K562 (cell line): ENCODE measurements at regions not wholly inside any gene's neighbourhood (a gene's known extent, or its start where the extent isn't known, plus 50 kb on each side); places are given as distances from the start of the nearest gene placed in this dataset.

Source experiments
- ATAC-seq: fragments of 200-7000 bp; cut with Tn5 transposase; 3 replicates; pipeline ENCODE4 v1.9.1; 2020; ENCODE audit warnings: moderate library complexity
- BruUV-seq: library from RNA; stranded (reverse); fragments of 400-500 nt; replicated peaks from 2 replicates; lab custom pipeline; 2021; lab: Mats Ljungman, UMichigan
- CTCF ChIA-PET: fragments of 300-600 bp; formaldehyde crosslinking; extraction: SDS; loops from one replicate; lab custom pipeline; 2021; ENCODE audit warnings: low intra/inter-chr PET ratio; lab: Yijun Ruan, JAX
- POLR2A ChIA-PET: fragments of 300-600, 350-650 bp; sonication (Branson Sonifier 250); formaldehyde crosslinking; extraction: SDS; loops from one replicate; lab custom pipeline; 2021; ENCODE audit warnings: antibody characterized with exemption, inconsistent platforms; lab: Yijun Ruan, JAX
- DNase-seq, 4 experiments: peaks; one replicate each; pipeline versions ENCODE4 v3.0.0 to v3.0.0-alpha.2; 2011 to 2018; ENCODE audit warnings: low spot score in 3 of 4, mixed read lengths in 3 of 4; ENCODE audit errors: extremely low read depth in 1 of 4
- FAIRE-seq: peaks from 2 replicates; lab custom pipeline; 2011; peaks lifted over from hg19 to GRCh38; lab: Jason Lieb, UNC
- H2AFZ ChIP-seq: 2 replicates; pipeline ENCODE4 v1.6.0; 2011; ENCODE audit warnings: low read depth, low read length, control low read depth, inconsistent platforms
- H3K27ac ChIP-seq: fragments of 200-600 bp; 3 replicates; pipeline ENCODE4 v1.8.0; 2011; ENCODE audit warnings: low read depth, mild to moderate bottlenecking, control low read depth, inconsistent platforms, low read length, moderate library complexity, mixed read lengths; ENCODE audit errors: extremely low read depth
- H3K27me3 ChIP-seq, 2 experiments: fragments of 300-600 bp in 1 of 2; 2 replicates in 1 of 2; 3 replicates in 1 of 2; pipeline versions ENCODE4 v1.6.0 to v1.8.0; 2011; ENCODE audit warnings: inconsistent platforms in 2 of 2, low read length in 2 of 2, mild to moderate bottlenecking in 1 of 2, mixed read lengths in 1 of 2, moderate library complexity in 1 of 2; ENCODE audit not compliant: control insufficient read depth in 2 of 2, insufficient read depth in 2 of 2
- H3K36me3 ChIP-seq: fragments of 300-600 bp; 3 replicates; pipeline ENCODE4 v1.8.0; 2011; ENCODE audit warnings: mild to moderate bottlenecking, low read length, inconsistent platforms; ENCODE audit not compliant: control insufficient read depth, insufficient read depth
- H3K4me1 ChIP-seq, 2 experiments: fragments of 200-600 bp in 1 of 2; replicated peaks in 1 of 2; 2 replicates in 1 of 2; 3 replicates in 1 of 2; pipeline versions ENCODE4 v1.5.1 to v1.8.0; 2011; ENCODE audit warnings: inconsistent platforms in 2 of 2, low read length in 2 of 2, mild to moderate bottlenecking in 1 of 2, mixed read lengths in 1 of 2, moderate library complexity in 1 of 2; ENCODE audit not compliant: control insufficient read depth in 2 of 2, insufficient read depth in 2 of 2
- H3K4me2 ChIP-seq: 2 replicates; pipeline ENCODE4 v1.6.1; 2011; ENCODE audit warnings: low read length, control low read depth, inconsistent platforms, mixed read lengths; ENCODE audit not compliant: insufficient read depth
- H3K4me3 ChIP-seq: fragments of 200-600 bp; sonication (generic), shearing (Covaris generic); 2 replicates; pipeline ENCODE4 v1.5.1; 2016; ENCODE audit warnings: control low read depth, inconsistent platforms
- H3K79me2 ChIP-seq: fragments of 200-600 bp; 3 replicates; pipeline ENCODE4 v1.8.0; 2011; ENCODE audit warnings: low read length, inconsistent platforms; ENCODE audit not compliant: control insufficient read depth, insufficient read depth
- H3K9ac ChIP-seq, 2 experiments: 2 replicates each; pipeline versions ENCODE4 v1.6.0 to v1.6.1; 2011; ENCODE audit warnings: low read depth in 2 of 2, low read length in 2 of 2, control low read depth in 1 of 2, inconsistent platforms in 1 of 2, mild to moderate bottlenecking in 1 of 2, mixed read lengths in 1 of 2; ENCODE audit not compliant: insufficient read depth in 1 of 2
- H3K9me1 ChIP-seq: one replicate; pipeline ENCODE4 v1.6.0; 2011; ENCODE audit warnings: inconsistent platforms, mild to moderate bottlenecking, low read length, moderate library complexity; ENCODE audit not compliant: control insufficient read depth, insufficient read depth
- H3K9me3 ChIP-seq: replicated peaks from 2 replicates; pipeline ENCODE4 v1.5.1; 2011; ENCODE audit warnings: low read depth, low read length, inconsistent platforms; ENCODE audit not compliant: control insufficient read depth, insufficient read depth
- H4K20me1 ChIP-seq: replicated peaks from 2 replicates; pipeline ENCODE4 v1.6.1; 2011; ENCODE audit warnings: low read length, inconsistent platforms, mixed read lengths; ENCODE audit not compliant: control insufficient read depth, insufficient read depth
- HLTF ChIP-seq: fragments of 450-650 bp; IDR thresholded peaks from 2 replicates; pipeline ENCODE4 v1.6.1; 2016
- MXI1 ChIP-seq: IDR thresholded peaks from 2 replicates; pipeline ENCODE4 v1.6.1; 2011; ENCODE audit warnings: low read depth, mild to moderate bottlenecking, improper control_type of control experiment, low read length
- SUPT5H ChIP-seq: fragments of 450-650 bp; IDR thresholded peaks from 2 replicates; pipeline ENCODE4 v1.6.1; 2016
- THRAP3 ChIP-seq: fragments of 450-650 bp; IDR thresholded peaks from 2 replicates; pipeline ENCODE4 v1.6.1; 2016; ENCODE audit warnings: mild to moderate bottlenecking, inconsistent platforms, borderline replicate concordance
- ZNF239 ChIP-seq: fragments of 250-450 bp; sonication (Bioruptor Pico); IDR thresholded peaks from 2 replicates; pipeline ENCODE4 v1.4.0; 2020; ENCODE audit warnings: mild to moderate bottlenecking
- WGBS: fragments of 100-300 bp; shearing (Covaris generic); methylation state at CpG from one replicate; pipeline ENCODE4 v1.1.6; 2016; ENCODE audit warnings: low coverage, mixed read lengths; ENCODE audit not compliant: insufficient coverage; ENCODE audit errors: missing lambda C conversion rate; 5-methylcytosine and 5-hydroxymethylcytosine counted together
- in situ Hi-C: fragments of 300-500 bp; cut with MboI; formaldehyde crosslinking; loops from 4 replicates; pipeline ENCODE4 v1.15.0; 2018; ENCODE audit warnings: inconsistent platforms, mixed read lengths
- intact Hi-C: fragments of 100-400 bp; cut with micrococcal nuclease; formaldehyde crosslinking; loops from 2 replicates; pipeline ENCODE4 v1.14.2; 2022

DNA sequence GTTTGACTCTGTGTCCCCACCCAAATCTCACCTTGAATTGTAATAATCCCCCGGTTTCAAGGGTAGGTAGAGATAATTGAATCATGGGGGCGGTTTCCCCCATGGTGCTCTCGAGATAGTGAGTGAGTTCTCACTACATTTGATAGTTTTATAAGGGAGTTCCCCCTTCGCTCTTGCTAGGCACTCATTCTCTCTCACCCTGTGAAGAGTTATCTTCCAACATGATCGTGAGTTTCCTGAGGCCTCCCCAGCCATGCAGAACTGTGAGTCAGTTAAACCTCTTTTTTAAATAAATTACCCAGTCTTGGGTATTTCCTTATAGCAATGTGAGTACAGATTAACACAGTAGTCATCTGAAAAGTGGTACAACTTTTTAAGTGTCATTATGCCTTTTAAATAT is 913.5 kb upstream of the LRRN3 start:
- WGBS, result under 1% methylated on average over 5 of the region's 5 CpGs
- no TSS peak for BruUV-seq

DNA sequence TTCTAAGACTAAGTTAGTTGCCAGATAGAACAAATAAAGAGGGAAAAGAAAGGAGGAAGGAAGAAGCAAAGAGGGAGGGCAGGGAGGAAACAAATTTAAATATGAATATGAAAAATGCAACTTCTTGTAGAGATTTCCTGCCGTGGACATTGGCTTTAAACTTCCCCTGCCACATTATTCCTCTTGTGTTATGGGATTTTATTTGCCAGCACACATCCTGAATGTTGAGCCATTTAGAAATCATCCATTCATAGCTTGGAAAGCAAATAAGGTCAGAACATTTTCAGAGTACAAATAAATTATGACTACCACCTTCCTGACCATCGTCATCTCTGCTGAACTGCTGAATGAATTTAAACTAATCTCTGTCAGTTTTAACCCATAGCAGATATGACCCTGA is 911.9 kb upstream of the LRRN3 start:
- Histone ChIP-seq H3K4me2 (no peak overlapping the region), H3K4me1 (no peaks in the 10 kb centered on the region), H3K79me2 (no peaks in the 10 kb centered on the region), H3K9ac (no peak overlapping the region), H4K20me1 (no peaks in the 10 kb centered on the region), H2AFZ (no peak overlapping the region), H3K4me3 (no peak overlapping the region), H3K9me3 (no peaks in the 10 kb centered on the region; the same call in 1 of the 2 replicates), H3K36me3 (no peaks in the 10 kb centered on the region), H3K27ac (no peak overlapping the region), H3K9me1 (no peaks in the 10 kb centered on the region), H3K27me3 (no peaks in the 10 kb centered on the region)
- ChIA-PET POLR2A (no interaction called here), CTCF (no interaction called here)
- in situ Hi-C loops (no loop called here), intact Hi-C loops (no loop called here)
- DNase-seq (no peak), FAIRE-seq (no peak), ATAC-seq (no peak)
- TF ChIP-seq SUPT5H, result no peak
- no peak for TF ChIP-seq ZNF239 (CRISPR knock-in tag)
- no peak for TF ChIP-seq HLTF
- no TSS peak for BruUV-seq
- WGBS, result 0% methylated on average over 2 of the region's 2 CpGs

More for the DNA sequence above, 913.5 kb upstream of the LRRN3 start:
- ATAC-seq (no peak), FAIRE-seq (no peak), DNase-seq (no peak)
- POLR2A ChIA-PET, result no interaction called here
- TF ChIP-seq THRAP3 (no peak), MXI1 (no peak)
- no peaks in the 10 kb centered on the region for H3K36me3 ChIP-seq
- H2AFZ ChIP-seq, result no peak overlapping the region
- H3K4me3 ChIP-seq, result no peak overlapping the region
- H4K20me1 ChIP-seq, result no peaks in the 10 kb centered on the region
- no peaks in the 10 kb centered on the region for H3K27me3 ChIP-seq
- no peak overlapping the region for H3K9ac ChIP-seq
- intact Hi-C loops, result no loop called here
- no peaks in the 10 kb centered on the region; the same call in 1 of the 2 replicates for H3K9me3 ChIP-seq
- no peaks in the 10 kb centered on the region for H3K9me1 ChIP-seq
- H3K27ac ChIP-seq, result no peak overlapping the region
- H3K79me2 ChIP-seq, result no peaks in the 10 kb centered on the region
- H3K4me2 ChIP-seq, result no peak overlapping the region
- CTCF ChIA-PET, result no interaction called here
- in situ Hi-C loops, result no loop called here
- H3K4me1 ChIP-seq, result no peaks in the 10 kb centered on the region
